Stomach smooth muscle (tissue), 2 donors: ENCODE measurements at regions not wholly inside any gene's neighbourhood (a gene's known extent, or its start where the extent isn't known, plus 50 kb on each side); places are given as distances from the start of the nearest gene placed in this dataset.

Experiments
- H3K27ac ChIP-seq: one replicate; pipeline ENCODE4 v1.7.0; 2013; ENCODE audit warnings: mild to moderate bottlenecking, low read length, inconsistent platforms
- H3K27me3 ChIP-seq, 2 donors: one replicate each; pipeline ENCODE4 v1.7.0; 2013; ENCODE audit warnings: low read length in 2 of 2; ENCODE audit not compliant: insufficient read depth in 2 of 2, control insufficient read depth in 1 of 2
- H3K36me3 ChIP-seq, 2 donors: one replicate each; pipeline ENCODE4 v1.7.0; 2013; ENCODE audit warnings: low read length in 2 of 2; ENCODE audit not compliant: control insufficient read depth in 2 of 2, insufficient read depth in 2 of 2
- H3K4me1 ChIP-seq: one replicate; pipeline ENCODE4 v1.7.0; 2013; ENCODE audit warnings: low read length; ENCODE audit not compliant: control insufficient read depth, insufficient read depth
- H3K4me3 ChIP-seq, 2 donors: one replicate each; pipeline ENCODE4 v1.7.0; 2013; ENCODE audit warnings: low read length in 2 of 2
- H3K9ac ChIP-seq, 2 donors: one replicate each; pipeline ENCODE4 v1.7.0; 2013; ENCODE audit warnings: low read length in 2 of 2, mild to moderate bottlenecking in 1 of 2
- H3K9me3 ChIP-seq, 2 donors: one replicate each; pipeline ENCODE4 v1.7.0; 2013; ENCODE audit warnings: low read length in 2 of 2; ENCODE audit not compliant: control insufficient read depth in 2 of 2
- donor health status: healthy.
- donor health status: Pancreatic carcinoma.

DNA sequence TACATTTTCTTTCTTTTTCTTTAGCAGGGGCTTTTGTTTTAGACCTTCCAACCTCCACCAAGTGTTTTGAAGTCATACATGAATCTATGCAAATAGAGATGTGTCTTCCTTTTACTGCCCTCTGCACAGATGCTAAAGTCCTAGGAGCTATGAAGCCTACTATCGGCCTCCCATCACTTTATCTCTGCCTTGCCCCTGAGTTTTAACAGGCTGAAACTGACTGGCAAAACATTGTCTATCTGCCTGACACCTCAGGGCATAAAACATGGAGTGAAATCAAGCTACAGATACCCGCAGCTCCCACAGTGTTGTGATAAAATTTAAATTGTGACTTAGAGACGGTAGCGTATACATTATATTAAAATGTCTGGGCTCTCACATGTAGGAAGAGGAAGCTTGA lies 604.6 kb upstream of the C9orf72 start:
- Histone ChIP-seq H3K36me3 (no peaks in the 10 kb centered on the region), H3K27me3 (no peaks in the 10 kb centered on the region)

GRCh38 chr9:28179893-28180292 lies 606.6 kb upstream of the C9orf72 start:
- Histone ChIP-seq H3K4me3 (no peak overlapping the region), H3K9me3 (no peaks in the 10 kb centered on the region), H3K9ac (no peak overlapping the region), H3K27me3 (no peaks in the 10 kb centered on the region), H3K27ac (no peak overlapping the region), H3K4me1 (no peaks in the 10 kb centered on the region), H3K36me3 (no peaks in the 10 kb centered on the region)

More for the DNA sequence above, 604.6 kb upstream of the C9orf72 start:
- no peak overlapping the region for H3K4me3 ChIP-seq
- no peak overlapping the region for H3K9ac ChIP-seq
- H3K27ac ChIP-seq, result no peak overlapping the region
- H3K4me1 ChIP-seq, result no peaks in the 10 kb centered on the region
- H3K9me3 ChIP-seq, result no peaks in the 10 kb centered on the region

DNA sequence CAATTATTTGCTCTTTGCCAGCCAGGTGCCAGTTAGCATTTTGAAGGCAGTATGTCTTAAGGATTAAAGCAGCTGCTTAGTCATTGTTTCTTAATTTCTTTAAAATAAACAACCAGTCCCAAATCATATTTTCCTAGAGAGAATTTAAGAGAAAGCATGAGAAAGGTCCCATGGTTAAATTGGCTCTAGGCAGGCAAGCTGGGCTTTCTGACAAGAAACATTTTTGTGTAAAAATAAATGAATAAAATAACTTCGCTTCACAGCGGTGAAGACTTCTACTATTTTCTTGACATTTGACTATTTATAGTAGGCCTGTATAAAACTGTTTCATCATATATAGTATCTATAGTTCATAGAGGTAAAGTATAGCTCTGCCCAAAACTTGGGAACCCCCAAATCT lies 617.7 kb upstream of the C9orf72 start:
- H3K36me3 ChIP-seq, result no peaks in the 10 kb centered on the region
- H3K9me3 ChIP-seq, result no peaks in the 10 kb centered on the region
- no peak overlapping the region for H3K9ac ChIP-seq
- H3K27me3 ChIP-seq, result no peaks in the 10 kb centered on the region
- no peaks in the 10 kb centered on the region for H3K4me1 ChIP-seq
- no peak overlapping the region for H3K27ac ChIP-seq
- no peak overlapping the region for H3K4me3 ChIP-seq

GRCh38 chr9:28197653-28198052 lies 624.4 kb upstream of the C9orf72 start:
- Histone ChIP-seq H3K4me3 (no peak overlapping the region), H3K4me1 (no peaks in the 10 kb centered on the region), H3K27me3 (no peaks in the 10 kb centered on the region), H3K27ac (no peak overlapping the region), H3K9me3 (no peaks in the 10 kb centered on the region), H3K36me3 (no peaks in the 10 kb centered on the region), H3K9ac (no peak overlapping the region)

DNA sequence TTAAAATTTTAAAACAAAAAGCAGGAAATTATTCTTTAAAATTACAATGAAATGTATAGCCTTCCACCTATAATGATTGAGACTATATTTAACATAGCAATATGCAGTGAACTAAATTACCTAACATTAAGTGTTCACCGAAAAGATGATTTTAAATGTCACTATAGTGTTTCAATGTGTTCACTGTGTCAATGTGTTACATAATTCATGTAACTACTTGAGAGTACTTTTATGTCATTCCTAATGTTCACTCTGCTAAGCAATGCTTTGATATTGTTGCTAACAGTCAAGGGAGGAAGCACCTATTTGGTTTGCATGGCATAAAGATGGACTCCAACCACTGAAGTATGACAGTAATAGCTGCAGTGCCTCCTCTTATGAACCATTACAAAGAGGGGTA lies 629.8 kb upstream of the C9orf72 start:
- no peaks in the 10 kb centered on the region for H3K9me3 ChIP-seq
- H3K27ac ChIP-seq, result no peak overlapping the region
- no peaks in the 10 kb centered on the region for H3K36me3 ChIP-seq
- no peaks in the 10 kb centered on the region for H3K27me3 ChIP-seq
- no peak overlapping the region for H3K9ac ChIP-seq
- no peaks in the 10 kb centered on the region for H3K4me1 ChIP-seq
- no peak overlapping the region for H3K4me3 ChIP-seq

DNA sequence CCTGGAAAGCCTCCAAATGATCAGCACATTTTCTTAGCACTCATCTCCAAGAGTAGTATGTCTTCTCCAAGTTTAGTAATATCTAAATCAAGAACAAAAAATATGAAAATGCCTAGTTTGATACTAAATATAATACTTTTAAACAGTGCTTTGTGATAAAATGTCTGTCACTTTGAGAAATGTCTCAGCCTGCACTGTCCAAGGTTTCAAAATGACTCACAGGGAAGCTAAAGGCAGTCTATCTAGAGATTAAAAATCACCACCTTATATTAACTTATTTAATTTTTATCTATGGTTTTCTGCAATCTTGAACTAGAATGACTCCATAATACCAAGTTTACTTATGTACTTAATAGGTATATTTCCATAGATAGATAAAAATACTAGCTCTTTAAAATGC lies 633.0 kb upstream of the C9orf72 start:
- Histone ChIP-seq H3K27ac (no peak overlapping the region), H3K4me1 (no peaks in the 10 kb centered on the region), H3K4me3 (no peak overlapping the region), H3K36me3 (no peaks in the 10 kb centered on the region), H3K27me3 (no peaks in the 10 kb centered on the region), H3K9me3 (no peaks in the 10 kb centered on the region), H3K9ac (no peak overlapping the region)

GRCh38 chr9:28207657-28208056 lies 634.4 kb upstream of the C9orf72 start:
- Histone ChIP-seq H3K27me3 (no peaks in the 10 kb centered on the region), H3K4me3 (no peak overlapping the region), H3K4me1 (no peaks in the 10 kb centered on the region), H3K9me3 (no peaks in the 10 kb centered on the region), H3K27ac (no peak overlapping the region), H3K36me3 (no peaks in the 10 kb centered on the region), H3K9ac (no peak overlapping the region)

GRCh38 chr9:28209130-28209529 lies 635.8 kb upstream of the C9orf72 start:
- no peaks in the 10 kb centered on the region for H3K4me1 ChIP-seq
- no peak overlapping the region for H3K4me3 ChIP-seq
- no peaks in the 10 kb centered on the region for H3K36me3 ChIP-seq
- no peak overlapping the region for H3K9ac ChIP-seq
- no peak overlapping the region for H3K27ac ChIP-seq
- no peaks in the 10 kb centered on the region for H3K27me3 ChIP-seq
- H3K9me3 ChIP-seq, result no peaks in the 10 kb centered on the region

GRCh38 chr9:28212979-28213378 lies 639.7 kb upstream of the C9orf72 start:
- H3K9me3 ChIP-seq, result no peaks in the 10 kb centered on the region
- no peak overlapping the region for H3K4me3 ChIP-seq
- H3K27ac ChIP-seq, result no peak overlapping the region
- no peak overlapping the region for H3K9ac ChIP-seq
- H3K36me3 ChIP-seq, result no peaks in the 10 kb centered on the region
- H3K27me3 ChIP-seq, result no peaks in the 10 kb centered on the region
- no peaks in the 10 kb centered on the region for H3K4me1 ChIP-seq

- no peaks in the 10 kb centered on the region for H3K27me3 ChIP-seq
- no peaks in the 10 kb centered on the region for H3K9me3 ChIP-seq
- no peak overlapping the region for H3K9ac ChIP-seq
- no peaks in the 10 kb centered on the region for H3K36me3 ChIP-seq
- no peak overlapping the region for H3K27ac ChIP-seq
- no peaks in the 10 kb centered on the region for H3K4me1 ChIP-seq
- H3K4me3 ChIP-seq, result no peak overlapping the region
Observed at GRCh38 chr9:28215536-28216299, 642.4 kb upstream of the C9orf72 start.

DNA sequence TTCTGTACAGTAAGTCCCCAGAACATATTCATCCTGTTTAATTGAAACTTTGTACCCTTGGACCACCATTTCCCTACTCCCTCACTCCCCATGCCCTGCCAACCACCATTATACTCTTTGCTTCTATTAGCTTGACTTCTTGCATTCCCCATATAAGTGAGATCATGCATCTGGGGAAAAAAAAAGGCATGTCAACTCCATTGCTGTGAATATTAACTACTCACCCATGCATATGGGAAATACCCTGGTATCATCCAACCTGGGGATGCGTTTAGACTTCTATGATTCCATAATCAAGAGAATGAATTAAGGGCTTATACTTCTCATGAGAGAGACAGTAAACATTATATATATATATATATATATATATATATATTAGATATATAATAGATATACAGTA lies 659.4 kb upstream of the C9orf72 start:
- H3K4me3 ChIP-seq, result no peak overlapping the region
- H3K27me3 ChIP-seq, result no peaks in the 10 kb centered on the region
- H3K9ac ChIP-seq, result no peak overlapping the region
- H3K27ac ChIP-seq, result no peak overlapping the region
- no peaks in the 10 kb centered on the region for H3K9me3 ChIP-seq
- H3K36me3 ChIP-seq, result no peaks in the 10 kb centered on the region
- H3K4me1 ChIP-seq, result no peaks in the 10 kb centered on the region
